ENCODE measurements at regions not wholly inside any gene's neighbourhood (a gene's known extent, or its start where the extent isn't known, plus 50 kb on each side); places are given as distances from the start of the nearest gene placed in this dataset.

- in situ Hi-C loops (cut with HindIII; ENCODE audit: low sequenced_read_pairs), result no loop called here
- TF ChIP-seq, protein P1, sequence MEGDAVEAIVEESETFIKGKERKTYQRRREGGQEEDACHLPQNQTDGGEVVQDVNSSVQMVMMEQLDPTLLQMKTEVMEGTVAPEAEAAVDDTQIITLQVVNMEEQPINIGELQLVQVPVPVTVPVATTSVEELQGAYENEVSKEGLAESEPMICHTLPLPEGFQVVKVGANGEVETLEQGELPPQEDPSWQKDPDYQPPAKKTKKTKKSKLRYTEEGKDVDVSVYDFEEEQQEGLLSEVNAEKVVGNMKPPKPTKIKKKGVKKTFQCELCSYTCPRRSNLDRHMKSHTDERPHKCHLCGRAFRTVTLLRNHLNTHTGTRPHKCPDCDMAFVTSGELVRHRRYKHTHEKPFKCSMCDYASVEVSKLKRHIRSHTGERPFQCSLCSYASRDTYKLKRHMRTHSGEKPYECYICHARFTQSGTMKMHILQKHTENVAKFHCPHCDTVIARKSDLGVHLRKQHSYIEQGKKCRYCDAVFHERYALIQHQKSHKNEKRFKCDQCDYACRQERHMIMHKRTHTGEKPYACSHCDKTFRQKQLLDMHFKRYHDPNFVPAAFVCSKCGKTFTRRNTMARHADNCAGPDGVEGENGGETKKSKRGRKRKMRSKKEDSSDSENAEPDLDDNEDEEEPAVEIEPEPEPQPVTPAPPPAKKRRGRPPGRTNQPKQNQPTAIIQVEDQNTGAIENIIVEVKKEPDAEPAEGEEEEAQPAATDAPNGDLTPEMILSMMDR (IDR thresholded peaks at IDR 0.05; ENCODE audit: low read depth, low read length, missing control alignments), result no peak
- no peak overlapping the region for H3K4me3 ChIP-seq (ENCODE audit: low read depth, low read length)
- no peak for DNase-seq (ENCODE audit: low read depth)
Observed at GRCh38 chr1:58003059-58003458, 543.5 kb downstream of the OMA1 start.

DNA sequence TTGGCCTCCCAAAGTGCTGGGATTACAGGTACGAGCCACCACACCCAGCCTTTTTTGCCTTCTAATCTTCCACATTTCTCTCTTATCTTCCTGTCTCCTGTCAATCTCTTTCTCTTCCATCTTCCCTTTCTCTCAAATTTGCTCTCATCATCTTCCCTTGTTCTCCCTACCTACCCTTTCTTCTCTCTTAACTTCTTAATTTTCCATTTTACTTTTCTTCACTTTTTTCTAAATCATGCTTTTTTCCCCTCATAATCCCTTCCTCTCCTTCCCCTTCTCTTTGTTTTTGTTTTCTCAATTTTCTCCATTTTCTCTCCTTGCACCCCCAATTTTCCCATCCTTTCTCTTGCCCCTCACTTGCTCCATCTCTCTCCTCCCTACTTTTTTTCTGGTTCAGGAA, 545.7 kb downstream of the OMA1 start:
- in situ Hi-C loops (cut with HindIII; ENCODE audit: low sequenced_read_pairs), result no loop called here
- H3K4me3 ChIP-seq (ENCODE audit: low read depth, low read length), result no peak overlapping the region
- no peak for DNase-seq (ENCODE audit: low read depth)
- TF ChIP-seq, protein P1 (IDR thresholded peaks at IDR 0.05; ENCODE audit: low read depth, low read length, missing control alignments), result no peak

DNA sequence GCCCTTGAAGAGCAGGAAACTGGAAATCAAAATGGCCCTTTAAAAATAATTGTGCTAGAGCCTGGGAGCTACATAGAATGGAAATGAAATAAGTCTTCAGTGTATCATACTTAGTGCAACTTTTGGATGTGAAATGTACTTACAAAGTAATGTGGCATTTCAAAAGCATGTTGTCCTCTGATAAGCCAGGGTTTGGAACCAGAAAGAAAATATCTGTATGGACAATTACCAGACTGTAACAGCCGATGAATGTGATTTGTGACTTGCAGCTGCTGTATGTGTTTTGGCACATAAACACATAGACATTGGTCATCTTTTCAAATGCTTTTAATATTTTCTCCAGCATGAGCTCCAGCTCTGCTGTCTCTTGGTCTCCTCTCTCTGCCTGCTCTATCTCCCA, 546.4 kb downstream of the OMA1 start:
- in situ Hi-C loops (cut with HindIII; ENCODE audit: low sequenced_read_pairs), result no loop called here
- H3K4me3 ChIP-seq (ENCODE audit: low read depth, low read length), result no peak overlapping the region
- TF ChIP-seq, protein P1 (IDR thresholded peaks at IDR 0.05; ENCODE audit: low read depth, low read length, missing control alignments), result no peak
- DNase-seq (ENCODE audit: low read depth), result no peak

DNA sequence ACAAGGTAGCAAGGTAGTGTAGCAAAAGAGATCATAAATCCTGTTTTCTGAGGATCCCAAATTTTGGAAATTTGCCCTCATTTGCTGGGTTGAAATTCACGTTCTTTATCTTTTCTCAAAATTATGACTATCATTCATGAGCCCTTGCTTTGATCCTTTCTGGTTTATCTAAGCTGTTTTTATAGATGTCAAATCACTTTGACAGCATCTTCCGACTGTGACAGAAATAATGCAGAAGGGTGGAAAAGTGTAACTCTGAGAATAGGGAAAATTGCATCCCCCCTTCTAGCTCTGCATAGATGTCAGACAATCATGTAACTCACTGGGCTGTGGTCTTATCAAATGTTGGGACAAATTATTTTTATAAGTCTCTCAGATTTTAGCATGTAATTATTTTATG, 550.1 kb downstream of the OMA1 start:
- H3K4me3 ChIP-seq (ENCODE audit: low read depth, low read length), result no peak overlapping the region
- in situ Hi-C loops (cut with HindIII; ENCODE audit: low sequenced_read_pairs), result loop anchor here (25.0 kb wide), 1 partner anchor 91 kb away; no protein-coding TSS in a partner anchor
- TF ChIP-seq, protein P1 (IDR thresholded peaks at IDR 0.05; ENCODE audit: low read depth, low read length, missing control alignments), result no peak
- no peak for DNase-seq (ENCODE audit: low read depth)

DNA sequence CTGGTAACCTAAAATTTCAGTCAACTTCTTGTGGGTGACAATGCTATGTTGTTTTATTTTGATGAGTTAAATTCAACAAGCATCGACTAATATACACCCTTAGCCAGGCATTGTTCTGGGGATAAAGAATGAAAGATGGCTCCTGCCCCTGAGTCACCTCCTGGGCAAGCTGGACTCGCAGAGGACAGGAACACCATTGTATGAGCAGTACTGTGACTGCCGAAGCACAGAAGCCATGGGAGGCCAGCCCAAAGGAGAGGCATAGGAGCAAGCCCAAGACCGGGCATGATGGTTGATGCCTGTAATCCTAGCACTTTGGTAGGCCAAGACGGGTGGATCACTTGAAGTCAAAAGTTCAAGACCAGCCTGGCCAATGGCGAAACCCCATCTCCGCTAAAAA, 555.2 kb downstream of the OMA1 start:
- no peak for DNase-seq (ENCODE audit: low read depth)
- in situ Hi-C loops (cut with HindIII; ENCODE audit: low sequenced_read_pairs), result loop anchor here (25.0 kb wide), 1 partner anchor 96 kb away; no protein-coding TSS in a partner anchor
- TF ChIP-seq, protein P1 (IDR thresholded peaks at IDR 0.05; ENCODE audit: low read depth, low read length, missing control alignments), result no peak
- no peak overlapping the region for H3K4me3 ChIP-seq (ENCODE audit: low read depth, low read length)

DNA sequence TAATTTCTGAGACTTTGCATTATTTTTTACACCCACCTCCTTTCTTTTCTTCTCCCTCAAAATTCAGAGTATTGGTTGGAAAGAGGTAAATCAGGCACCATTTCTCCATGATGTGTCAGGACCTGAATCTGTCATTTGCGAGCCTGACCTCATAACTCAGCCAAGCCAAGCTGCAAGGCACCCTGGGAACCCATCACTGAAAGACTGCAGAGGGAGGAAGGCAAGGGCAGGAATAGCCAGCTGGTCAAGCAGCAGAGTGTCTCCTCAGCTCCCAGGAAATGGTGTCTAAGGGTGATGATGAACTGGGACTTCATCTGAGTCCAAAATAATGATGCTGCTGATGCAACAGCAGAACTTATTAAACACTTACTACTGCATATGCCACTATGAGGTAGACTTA, 556.6 kb downstream of the OMA1 start:
- H3K4me3 ChIP-seq (ENCODE audit: low read depth, low read length), result no peak overlapping the region
- TF ChIP-seq, protein P1 (IDR thresholded peaks at IDR 0.05; ENCODE audit: low read depth, low read length, missing control alignments), result no peak
- in situ Hi-C loops (cut with HindIII; ENCODE audit: low sequenced_read_pairs), result loop anchor here (25.0 kb wide), 1 partner anchor 97 kb away; no protein-coding TSS in a partner anchor
- DNase-seq (ENCODE audit: low read depth), result no peak

Measured in astrocyte of the cerebellum (primary cell).